Natural killer cell (primary cell): ENCODE measurements at regions not wholly inside any gene's neighbourhood (a gene's known extent, or its start where the extent isn't known, plus 50 kb on each side); places are given as distances from the start of the nearest gene placed in this dataset.

Source experiments
- ATAC-seq, 3 donors: fragments of 150-1000 bp in 2 of 3; fragments of 200-7000 bp in 1 of 3; cut with Tn5 transposase; 1 replicate in 1 of 3; 2 replicates in 2 of 3; pipeline ENCODE4 v1.10.0; 2021; ENCODE audit warnings: mild to moderate bottlenecking in 2 of 3, moderate library complexity in 2 of 3
- DNase-seq, 2 donors: peaks; one replicate each; pipeline versions ENCODE4 v3.0.0 to v3.0.0-alpha.2; 2013 to 2021; ENCODE audit warnings: mixed read lengths in 1 of 2
- H3K27ac ChIP-seq: one replicate; pipeline ENCODE4 v1.5.1; 2013; ENCODE audit warnings: mild to moderate bottlenecking, low read length
- H3K27me3 ChIP-seq: one replicate; pipeline ENCODE4 v1.6.1; 2013; ENCODE audit warnings: low read length; ENCODE audit not compliant: control insufficient read depth, insufficient read depth
- H3K36me3 ChIP-seq: one replicate; pipeline ENCODE4 v1.6.1; 2013; ENCODE audit warnings: low read length; ENCODE audit not compliant: control insufficient read depth, insufficient read depth
- H3K4me1 ChIP-seq: one replicate; pipeline ENCODE4 v1.6.1; 2013; ENCODE audit warnings: low read length; ENCODE audit not compliant: control insufficient read depth, insufficient read depth
- H3K4me3 ChIP-seq: one replicate; pipeline ENCODE4 v1.5.1; 2013; ENCODE audit warnings: low read length
- H3K9me3 ChIP-seq: one replicate; pipeline ENCODE4 v1.6.1; 2013; ENCODE audit warnings: low read length; ENCODE audit not compliant: control insufficient read depth, insufficient read depth
- H3K27ac Mint-ChIP-seq, 2 donors: one replicate each; pipeline ENCODE4 v1.8.0; 2022; ENCODE audit warnings: mild to moderate bottlenecking in 2 of 2, mixed read lengths in 2 of 2, moderate library complexity in 1 of 2
- H3K27me3 Mint-ChIP-seq, 2 donors: one replicate each; pipeline ENCODE4 v1.8.0; 2022; ENCODE audit warnings: low read depth in 2 of 2, mixed read lengths in 2 of 2
- H3K36me3 Mint-ChIP-seq: one replicate; pipeline ENCODE4 v1.8.0; 2022; ENCODE audit warnings: mixed read lengths
- H3K4me1 Mint-ChIP-seq, 2 donors: one replicate each; pipeline ENCODE4 v1.8.0; 2022; ENCODE audit warnings: mixed read lengths in 2 of 2
- H3K4me3 Mint-ChIP-seq: one replicate; pipeline ENCODE4 v1.8.0; 2022; ENCODE audit warnings: mild to moderate bottlenecking, moderate library complexity, mixed read lengths
- H3K9me3 Mint-ChIP-seq, 2 donors: one replicate each; pipeline ENCODE4 v1.8.0; 2022; ENCODE audit warnings: mixed read lengths in 2 of 2
- WGBS: methylation state at CpG from one replicate; pipeline ENCODE4 v1.1.7; 2013; ENCODE audit warnings: missing lambda C conversion rate; ENCODE audit not compliant: insufficient coverage; 5-methylcytosine and 5-hydroxymethylcytosine counted together
- intact Hi-C: fragments of 100-400 bp; cut with micrococcal nuclease; formaldehyde crosslinking; loops from one replicate; pipeline ENCODE4 v1.14.2; 2022
- TF ChIP-seq, protein P1 (sequence below): fragments of 200-600 bp; IDR thresholded peaks from one replicate; pipeline ENCODE4 v1.8.0; 2022; ENCODE audit warnings: antibody characterized with exemption

DNA sequence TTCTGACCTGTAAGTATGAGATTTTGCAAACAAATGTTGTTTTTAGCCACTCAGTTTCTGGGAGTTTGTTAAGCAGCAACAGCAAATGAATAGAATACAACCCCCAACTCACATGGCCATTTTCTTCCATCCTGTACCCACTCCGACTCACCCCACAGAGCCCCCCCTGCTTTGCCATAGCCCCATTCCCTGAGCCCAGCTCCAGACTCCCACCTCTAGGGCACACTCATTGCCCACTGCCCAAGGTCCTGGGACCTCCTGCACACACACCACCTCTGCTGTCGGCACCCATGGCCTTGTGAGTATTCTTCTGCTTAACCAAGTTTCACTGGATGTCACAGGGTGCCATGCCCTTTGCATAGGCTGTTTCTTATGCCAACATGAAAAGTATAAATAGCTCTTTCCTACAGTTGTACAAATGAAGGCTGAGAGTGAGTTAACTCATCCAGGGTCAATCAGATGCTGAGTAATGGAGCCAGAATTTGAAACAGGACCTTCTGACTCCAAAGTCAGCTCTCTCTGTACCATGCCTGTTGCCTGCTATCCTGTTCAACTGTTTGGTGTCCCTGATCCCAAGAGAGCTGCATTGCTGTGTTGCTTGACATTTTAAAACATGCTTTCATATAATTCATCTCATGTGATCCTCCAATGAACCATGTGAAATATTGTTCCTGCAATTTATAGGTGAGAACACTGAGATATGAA is 367.8 kb upstream of the ZMIZ1 start:
- no peak overlapping the region for H3K27ac ChIP-seq
- no peak overlapping the region for H3K4me3 Mint-ChIP-seq
- DNase-seq: no peak
- peaks cover 14 to 35% of the 10 kb centered on the region in 2 donors for H3K27me3 Mint-ChIP-seq
- H3K27ac Mint-ChIP-seq: no peak overlapping the region
- H3K36me3 Mint-ChIP-seq: no peaks in the 10 kb centered on the region
- H3K36me3 ChIP-seq: no peaks in the 10 kb centered on the region
- no peaks in the 10 kb centered on the region for H3K27me3 ChIP-seq
- H3K4me1 Mint-ChIP-seq: peaks cover 0 to 4% of the 10 kb centered on the region in 2 donors
- TF ChIP-seq, protein P1, sequence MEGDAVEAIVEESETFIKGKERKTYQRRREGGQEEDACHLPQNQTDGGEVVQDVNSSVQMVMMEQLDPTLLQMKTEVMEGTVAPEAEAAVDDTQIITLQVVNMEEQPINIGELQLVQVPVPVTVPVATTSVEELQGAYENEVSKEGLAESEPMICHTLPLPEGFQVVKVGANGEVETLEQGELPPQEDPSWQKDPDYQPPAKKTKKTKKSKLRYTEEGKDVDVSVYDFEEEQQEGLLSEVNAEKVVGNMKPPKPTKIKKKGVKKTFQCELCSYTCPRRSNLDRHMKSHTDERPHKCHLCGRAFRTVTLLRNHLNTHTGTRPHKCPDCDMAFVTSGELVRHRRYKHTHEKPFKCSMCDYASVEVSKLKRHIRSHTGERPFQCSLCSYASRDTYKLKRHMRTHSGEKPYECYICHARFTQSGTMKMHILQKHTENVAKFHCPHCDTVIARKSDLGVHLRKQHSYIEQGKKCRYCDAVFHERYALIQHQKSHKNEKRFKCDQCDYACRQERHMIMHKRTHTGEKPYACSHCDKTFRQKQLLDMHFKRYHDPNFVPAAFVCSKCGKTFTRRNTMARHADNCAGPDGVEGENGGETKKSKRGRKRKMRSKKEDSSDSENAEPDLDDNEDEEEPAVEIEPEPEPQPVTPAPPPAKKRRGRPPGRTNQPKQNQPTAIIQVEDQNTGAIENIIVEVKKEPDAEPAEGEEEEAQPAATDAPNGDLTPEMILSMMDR: no peak
- no peaks in the 10 kb centered on the region for H3K4me1 ChIP-seq
- WGBS: 90% methylated on average over 2 of the region's 2 CpGs
- no peak overlapping the region for H3K4me3 ChIP-seq
- ATAC-seq: no peak
- no peaks in the 10 kb centered on the region for H3K9me3 Mint-ChIP-seq
- intact Hi-C loops: no loop called here
- no peaks in the 10 kb centered on the region for H3K9me3 ChIP-seq

DNA sequence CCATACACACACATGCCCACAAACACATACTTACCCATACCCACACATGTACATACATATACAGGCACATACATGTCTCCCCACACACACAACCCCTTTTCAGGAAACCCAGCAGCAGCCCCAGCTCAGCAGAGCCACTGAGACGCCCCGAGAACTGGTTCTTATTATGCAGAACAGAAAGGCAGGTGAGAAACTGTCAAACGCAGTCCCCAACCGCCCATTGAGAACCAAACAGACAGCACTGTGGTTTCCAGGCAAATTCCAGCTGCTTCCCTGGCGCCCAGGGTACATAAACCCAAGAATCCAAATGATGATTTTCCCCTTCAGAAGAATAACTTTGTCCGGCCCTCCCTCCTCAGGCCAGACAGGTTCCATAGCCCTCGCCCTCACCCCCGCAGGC is 366.6 kb upstream of the ZMIZ1 start:
- no peaks in the 10 kb centered on the region for H3K36me3 Mint-ChIP-seq
- no peak for DNase-seq
- peaks cover 14 to 41% of the 10 kb centered on the region in 2 donors for H3K27me3 Mint-ChIP-seq
- Histone ChIP-seq H3K9me3 (no peaks in the 10 kb centered on the region), H3K36me3 (no peaks in the 10 kb centered on the region), H3K4me1 (no peaks in the 10 kb centered on the region), H3K27ac (no peak overlapping the region), H3K4me3 (no peak overlapping the region), H3K27me3 (no peaks in the 10 kb centered on the region)
- H3K4me3 Mint-ChIP-seq: no peak overlapping the region
- TF ChIP-seq, protein P1: no peak
- peaks cover 0 to 4% of the 10 kb centered on the region in 2 donors for H3K4me1 Mint-ChIP-seq
- ATAC-seq: no peak
- H3K27ac Mint-ChIP-seq: no peak overlapping the region
- intact Hi-C loops: no loop called here
- 80% methylated on average over 8 of the region's 8 CpGs for WGBS
- no peaks in the 10 kb centered on the region for H3K9me3 Mint-ChIP-seq

DNA sequence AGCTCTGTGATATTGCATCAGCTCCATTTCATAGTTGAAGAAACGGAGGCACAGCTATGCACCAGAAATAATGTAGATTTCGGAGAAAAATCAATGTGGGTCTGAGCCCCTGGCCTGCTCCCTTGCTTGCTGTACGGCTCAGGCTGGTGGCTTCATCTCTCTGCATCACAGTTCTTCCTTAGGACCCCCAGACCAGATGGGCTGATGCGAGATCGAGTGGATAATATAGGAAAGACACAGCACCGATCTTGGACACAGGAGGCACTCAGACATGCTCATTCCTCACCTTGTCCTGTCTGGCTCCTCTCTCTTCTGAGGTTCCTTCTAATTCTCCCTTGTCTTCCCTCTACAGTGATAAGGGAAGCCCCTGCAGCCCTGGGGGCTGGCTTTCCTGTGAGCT is 365.9 kb upstream of the ZMIZ1 start:
- no peaks in the 10 kb centered on the region for H3K36me3 Mint-ChIP-seq
- peaks cover 14 to 41% of the 10 kb centered on the region in 2 donors for H3K27me3 Mint-ChIP-seq
- TF ChIP-seq, protein P1: no peak

DNA sequence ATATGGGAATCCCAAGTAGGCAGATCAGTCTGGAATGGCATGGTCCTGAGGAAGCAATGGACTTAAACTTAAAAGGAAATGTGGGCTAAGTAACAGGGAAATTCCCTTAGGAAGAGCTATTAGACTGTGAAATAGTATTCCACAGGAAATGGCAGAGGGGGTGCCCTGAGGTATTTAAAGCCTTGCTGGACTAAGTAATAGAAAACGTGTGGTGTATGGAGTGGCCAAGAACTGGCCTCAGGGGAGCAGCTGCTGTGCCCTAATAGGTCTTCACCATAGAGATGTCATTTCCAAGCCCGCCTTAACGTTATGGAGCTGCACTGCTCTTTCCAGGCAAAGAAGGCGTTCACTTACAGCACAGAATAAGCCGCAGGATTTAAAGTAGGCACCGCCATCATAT is 365.2 kb upstream of the ZMIZ1 start:
- Histone ChIP-seq H3K27ac (no peak overlapping the region), H3K36me3 (no peaks in the 10 kb centered on the region), H3K27me3 (no peaks in the 10 kb centered on the region), H3K4me1 (no peaks in the 10 kb centered on the region), H3K9me3 (no peaks in the 10 kb centered on the region), H3K4me3 (no peak overlapping the region)
- ATAC-seq (no peak), DNase-seq (no peak)
- Mint-ChIP-seq H3K36me3 (no peaks in the 10 kb centered on the region), H3K27ac (no peak overlapping the region), H3K9me3 (no peaks in the 10 kb centered on the region), H3K4me3 (no peak overlapping the region), H3K27me3 (peaks cover 14 to 41% of the 10 kb centered on the region in 2 donors), H3K4me1 (peaks cover 0 to 4% of the 10 kb centered on the region in 2 donors)
- TF ChIP-seq, protein P1: no peak
- 86% methylated on average over 6 of the region's 6 CpGs for WGBS
- intact Hi-C loops: no loop called here

More for the DNA sequence above, 365.9 kb upstream of the ZMIZ1 start:
- no peaks in the 10 kb centered on the region for H3K9me3 Mint-ChIP-seq
- Histone ChIP-seq H3K36me3 (no peaks in the 10 kb centered on the region), H3K4me3 (no peak overlapping the region), H3K4me1 (no peaks in the 10 kb centered on the region), H3K9me3 (no peaks in the 10 kb centered on the region), H3K27ac (no peak overlapping the region), H3K27me3 (no peaks in the 10 kb centered on the region)
- no peak for DNase-seq
- no peak overlapping the region for H3K27ac Mint-ChIP-seq
- H3K4me3 Mint-ChIP-seq: no peak overlapping the region
- intact Hi-C loops: no loop called here
- WGBS: 78% methylated on average over 6 of the region's 6 CpGs
- ATAC-seq: no peak
- H3K4me1 Mint-ChIP-seq: peaks cover 0 to 4% of the 10 kb centered on the region in 2 donors
